ENCODE measurements at regions not wholly inside any gene's neighbourhood (a gene's known extent, or its start where the extent isn't known, plus 50 kb on each side); places are given as distances from the start of the nearest gene placed in this dataset.

DNA sequence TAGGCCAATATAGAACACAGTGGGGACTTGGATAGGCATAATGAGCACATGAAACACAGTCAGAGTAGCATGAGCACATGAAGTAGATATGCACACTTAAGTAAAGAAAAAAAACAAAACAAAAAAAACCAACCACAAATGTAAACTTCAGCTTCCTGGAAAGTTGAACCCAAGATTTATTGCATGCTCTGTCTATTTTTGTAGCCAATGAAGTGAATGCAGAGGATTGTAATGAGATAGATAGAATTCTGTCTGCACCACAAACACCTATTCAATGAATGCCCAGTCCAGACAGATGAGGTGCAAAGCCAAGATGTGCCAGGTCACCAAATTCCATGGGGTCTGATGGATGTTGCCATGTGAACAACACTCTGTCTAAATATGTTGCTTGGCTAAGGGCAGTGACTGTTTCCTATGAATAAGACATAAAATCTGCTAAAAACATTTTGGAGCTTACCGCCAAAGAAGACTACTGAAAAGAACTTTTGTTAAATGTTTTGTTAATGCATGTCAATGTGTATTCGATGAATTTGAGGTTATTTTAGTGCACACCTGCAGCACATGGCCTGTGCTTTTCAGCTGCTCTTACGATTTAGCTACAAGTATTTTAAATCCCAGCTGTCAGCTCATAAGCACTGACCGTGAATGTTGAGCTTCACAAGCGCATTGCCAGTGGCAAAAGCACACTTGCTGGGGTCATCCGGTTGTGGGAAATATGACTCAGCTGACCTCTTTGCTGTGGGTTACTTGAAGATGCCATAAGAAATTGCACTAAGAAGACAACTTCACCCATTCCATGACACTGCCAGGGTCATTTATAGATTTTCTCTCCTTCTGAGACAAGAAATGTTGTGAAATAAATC is 374.8 kb upstream of the GNPDA2 start:
- DNase-seq (ENCODE audit: insufficient read length, low spot score) (no peak), FAIRE-seq (no peak)
- TF ChIP-seq POLR2A (IDR thresholded peaks at IDR 0.05; ENCODE audit: low read depth, low read length): no peak

DNA sequence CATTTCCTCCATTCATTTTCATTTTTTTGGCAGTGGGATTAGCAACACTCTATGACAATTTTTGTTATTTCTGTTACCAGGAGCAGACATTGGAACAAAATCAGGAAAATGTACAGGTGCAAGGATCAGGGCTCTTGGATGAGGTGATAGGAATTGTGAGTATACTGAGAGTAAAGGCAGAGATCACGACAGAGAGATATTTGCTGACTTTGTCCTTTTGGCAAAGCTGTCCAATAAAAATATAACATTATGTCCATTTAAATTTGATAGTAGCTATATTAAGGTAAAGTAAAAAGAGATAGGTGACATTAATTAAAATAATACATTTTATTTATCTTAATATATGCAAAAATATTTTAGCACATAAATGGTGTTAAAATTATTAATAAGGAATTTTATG is 373.1 kb upstream of the GNPDA2 start:
- no peak for TF ChIP-seq POLR2A (IDR thresholded peaks at IDR 0.05; ENCODE audit: low read depth, low read length)
- no peak for FAIRE-seq
- no peak for DNase-seq (ENCODE audit: insufficient read length, low spot score)

DNA sequence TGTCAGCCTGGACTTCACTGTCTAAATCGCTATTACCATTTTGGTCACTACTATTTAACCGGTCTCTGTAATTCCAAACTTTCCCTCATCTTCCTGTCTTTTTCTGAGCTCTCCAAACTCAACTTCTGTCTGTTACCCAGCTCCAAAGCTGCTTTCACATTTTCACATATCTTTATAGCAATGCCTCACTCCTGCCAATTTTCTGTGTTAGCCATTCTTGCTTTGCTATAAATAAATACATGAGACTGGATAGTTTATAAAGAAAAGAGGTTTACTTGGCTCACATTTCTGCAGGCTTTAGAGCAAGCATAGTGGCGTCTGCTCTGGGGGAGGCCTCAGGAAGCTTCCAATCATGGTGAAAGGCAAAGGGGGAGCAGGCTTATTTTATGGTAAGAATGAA is 368.3 kb upstream of the GNPDA2 start:
- TF ChIP-seq POLR2A (IDR thresholded peaks at IDR 0.05; ENCODE audit: low read depth, low read length): no peak
- DNase-seq (ENCODE audit: insufficient read length, low spot score): no peak
- no peak for FAIRE-seq

DNA sequence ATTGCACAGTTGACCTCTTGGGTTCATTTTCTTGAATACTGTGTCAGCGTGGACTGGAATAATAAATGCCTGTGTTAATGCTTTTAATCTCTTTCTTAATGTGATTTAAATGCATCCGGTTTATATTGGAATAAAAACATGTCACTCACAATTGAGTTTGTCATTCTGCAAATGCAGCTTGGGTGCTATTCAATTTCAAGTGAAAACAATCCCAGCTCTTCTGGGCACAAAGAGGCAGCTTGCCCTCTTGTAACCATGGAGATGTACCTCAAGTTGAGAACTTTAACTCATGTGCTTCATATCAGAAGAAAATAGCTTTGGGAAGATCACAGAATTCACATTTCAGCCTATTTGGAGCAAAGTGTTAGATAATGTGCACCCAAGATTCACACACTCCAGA is 355.7 kb upstream of the GNPDA2 start:
- DNase-seq (ENCODE audit: insufficient read length, low spot score) (no peak), FAIRE-seq (no peak)
- no peak for TF ChIP-seq POLR2A (IDR thresholded peaks at IDR 0.05; ENCODE audit: low read depth, low read length)

- TF ChIP-seq POLR2A (IDR thresholded peaks at IDR 0.05; ENCODE audit: low read depth, low read length): no peak
- DNase-seq (ENCODE audit: insufficient read length, low spot score): no peak
- no peak for FAIRE-seq
Observed at GRCh38 chr4:45079616-45080015, 353.3 kb upstream of the GNPDA2 start.

- no peak for FAIRE-seq
- TF ChIP-seq POLR2A (IDR thresholded peaks at IDR 0.05; ENCODE audit: low read depth, low read length): no peak
- DNase-seq (ENCODE audit: insufficient read length, low spot score): no peak
Observed at GRCh38 chr4:45078201-45078600, 351.8 kb upstream of the GNPDA2 start.

GRCh38 chr4:45072981-45073380 is 346.6 kb upstream of the GNPDA2 start:
- no peak for FAIRE-seq
- no peak for TF ChIP-seq POLR2A (IDR thresholded peaks at IDR 0.05; ENCODE audit: low read depth, low read length)
- no peak for DNase-seq (ENCODE audit: insufficient read length, low spot score)

GRCh38 chr4:45064741-45065140 is 338.4 kb upstream of the GNPDA2 start:
- no peak for DNase-seq (ENCODE audit: insufficient read length, low spot score)
- TF ChIP-seq POLR2A (IDR thresholded peaks at IDR 0.05; ENCODE audit: low read depth, low read length): no peak
- FAIRE-seq: no peak

DNA sequence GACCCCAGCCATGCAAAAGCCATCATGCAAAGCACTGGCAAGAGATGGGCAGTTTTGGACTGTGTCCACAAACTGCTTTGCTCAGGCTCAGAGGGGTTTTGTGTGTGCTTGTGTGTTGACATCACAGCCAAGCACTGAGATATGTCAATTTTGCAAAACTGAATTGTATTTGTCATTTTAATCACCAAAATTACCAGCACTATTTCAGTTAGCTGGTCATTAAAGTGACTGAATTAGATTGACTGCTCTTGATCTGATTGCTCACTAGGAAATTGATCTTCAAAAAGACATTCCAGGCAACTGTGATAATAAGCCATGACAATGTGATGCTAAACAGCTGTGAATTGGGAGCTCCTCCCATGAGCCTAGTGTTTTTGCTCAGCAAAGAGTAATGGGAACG is 337.3 kb upstream of the GNPDA2 start:
- no peak for TF ChIP-seq POLR2A (IDR thresholded peaks at IDR 0.05; ENCODE audit: low read depth, low read length)
- no peak for DNase-seq (ENCODE audit: insufficient read length, low spot score)
- FAIRE-seq: no peak

DNA sequence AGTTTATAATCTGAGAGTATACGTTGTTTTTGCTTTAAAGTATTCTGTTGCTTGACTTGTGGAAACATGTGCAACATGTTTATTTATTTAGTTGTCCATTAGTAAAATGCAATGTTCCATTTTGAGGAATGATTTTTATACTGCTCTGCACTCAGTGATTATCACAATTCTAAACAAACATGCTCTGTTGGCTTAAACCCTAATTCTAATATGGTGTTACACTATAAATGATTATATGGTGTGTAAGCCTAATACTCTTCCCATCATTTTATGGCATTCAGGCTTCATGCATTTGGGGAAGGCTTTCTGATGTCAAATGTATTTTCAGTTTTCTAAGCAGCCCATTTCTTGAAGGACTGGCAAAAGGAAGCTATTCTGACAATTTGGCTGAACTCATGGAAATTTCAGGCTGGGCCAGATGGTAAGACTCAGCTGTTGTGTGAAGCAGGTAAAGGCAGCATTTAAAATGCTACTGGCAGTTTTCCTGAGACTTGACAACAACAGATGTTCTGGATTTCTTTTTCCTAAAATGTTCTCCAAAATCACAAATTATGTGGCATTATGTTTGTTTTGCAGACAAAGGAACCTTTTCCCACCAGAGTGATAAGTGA is 336.7 kb upstream of the GNPDA2 start:
- DNase-seq (ENCODE audit: insufficient read length, low spot score) (no peak), FAIRE-seq (no peak)
- no peak for TF ChIP-seq POLR2A (IDR thresholded peaks at IDR 0.05; ENCODE audit: low read depth, low read length)

GRCh38 chr4:45043911-45044310 is 317.6 kb upstream of the GNPDA2 start:
- TF ChIP-seq POLR2A (IDR thresholded peaks at IDR 0.05; ENCODE audit: low read depth, low read length): no peak
- no peak for DNase-seq (ENCODE audit: insufficient read length, low spot score)
- FAIRE-seq: no peak

DNA sequence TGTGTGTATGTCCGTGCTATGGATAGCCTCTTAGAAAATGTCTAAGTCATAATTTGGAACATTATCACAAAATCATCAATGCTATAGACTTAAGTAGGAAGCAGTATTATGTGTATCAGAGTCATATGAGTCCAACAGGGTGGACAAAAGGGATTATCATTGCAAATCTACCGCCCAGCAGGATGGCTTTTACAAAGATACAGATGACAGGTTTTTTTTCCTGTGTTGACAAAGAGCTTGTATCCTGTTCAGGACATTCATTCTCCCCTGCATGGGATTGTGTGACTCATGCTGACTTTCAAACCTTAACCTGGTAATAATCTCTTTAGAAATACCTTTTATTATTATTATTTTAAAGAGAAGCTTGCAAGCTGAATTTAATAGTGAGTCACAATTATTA is 310.3 kb upstream of the GNPDA2 start:
- DNase-seq (ENCODE audit: insufficient read length, low spot score) (no peak), FAIRE-seq (no peak)
- no peak for TF ChIP-seq POLR2A (IDR thresholded peaks at IDR 0.05; ENCODE audit: low read depth, low read length)

GRCh38 chr4:45033676-45034419 is 307.5 kb upstream of the GNPDA2 start:
- no peak for FAIRE-seq

DNA sequence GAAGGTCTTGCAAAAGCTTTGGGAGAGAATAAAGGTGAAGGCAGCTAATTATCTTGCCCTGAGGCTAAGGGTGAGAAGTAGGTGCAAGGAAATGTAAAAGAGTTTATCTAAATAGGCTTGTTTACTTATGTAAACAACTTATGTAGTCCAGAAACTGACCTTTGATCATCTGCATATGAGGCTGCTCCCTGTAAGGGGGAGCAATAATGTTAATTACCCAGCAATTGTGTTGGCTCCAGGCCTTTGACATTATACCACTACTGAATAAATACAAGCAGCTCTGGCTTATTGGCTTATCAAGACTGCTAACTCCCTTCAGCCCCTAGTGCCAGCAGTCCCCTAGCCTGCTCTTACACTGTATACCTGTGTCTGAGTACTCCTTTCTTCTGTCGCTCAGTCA is 303.7 kb upstream of the GNPDA2 start:
- DNase-seq (ENCODE audit: insufficient read length, low spot score) (no peak), FAIRE-seq (no peak)
- TF ChIP-seq POLR2A (IDR thresholded peaks at IDR 0.05; ENCODE audit: low read depth, low read length): no peak

More at GRCh38 chr4:45033676-45034419, 307.5 kb upstream of the GNPDA2 start:
- DNase-seq (ENCODE audit: insufficient read length, low spot score): no peak
- TF ChIP-seq POLR2A (IDR thresholded peaks at IDR 0.05; ENCODE audit: low read depth, low read length): no peak

All from H54 (cell line).